GM19328 (cell line): ENCODE measurements at regions not wholly inside any gene's neighbourhood (a gene's known extent, or its start where the extent isn't known, plus 50 kb on each side); places are given as distances from the start of the nearest gene placed in this dataset.
A peak's percentile ranks its signal among the peaks of the same experiment; 100 is the strongest.
"Not testable (repeated sequence)": the region's sequence is repeated elsewhere in the genome, so short reads cannot be mapped to it uniquely, and the experiment has no call there.

ENCODE experiments used
- ATAC-seq: cut with Tn5 transposase; IDR thresholded peaks from one replicate; pipeline ENCODE4 v1.9.1; 2021; ENCODE audit warnings: mild to moderate bottlenecking, moderate library complexity; ENCODE audit not compliant: unreplicated experiment

DNA sequence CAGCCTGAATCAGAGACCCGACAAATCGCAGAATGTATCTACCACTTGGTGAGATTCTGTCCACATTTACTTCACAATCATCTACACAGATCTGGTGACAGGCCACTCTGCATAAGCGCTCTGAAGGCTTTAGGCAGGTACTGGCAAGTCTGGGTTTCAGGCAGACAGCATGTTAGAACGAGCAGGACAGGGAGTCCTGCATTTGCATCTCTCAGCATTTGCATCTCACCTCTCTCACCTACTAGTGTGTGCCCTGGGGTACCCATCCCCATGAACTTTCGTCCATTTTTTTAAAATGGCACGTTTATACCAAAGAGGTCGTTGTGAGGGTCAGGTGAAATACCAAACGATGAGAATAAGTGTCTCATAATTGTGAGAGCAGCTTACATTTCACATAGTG is 108.2 kb downstream of the SPATA31A1 start:
- ATAC-seq: peak; percentile 37

GRCh38 chr9:39464122-39464777 is 108.8 kb downstream of the SPATA31A1 start:
- peak; percentile 95 for ATAC-seq

GRCh38 chr9:39474499-39474898 is 119.0 kb downstream of the SPATA31A1 start:
- ATAC-seq: peak; percentile 98

GRCh38 chr9:39483073-39483472 is 127.6 kb downstream of the SPATA31A1 start:
- ATAC-seq: not testable (repeated sequence)

DNA sequence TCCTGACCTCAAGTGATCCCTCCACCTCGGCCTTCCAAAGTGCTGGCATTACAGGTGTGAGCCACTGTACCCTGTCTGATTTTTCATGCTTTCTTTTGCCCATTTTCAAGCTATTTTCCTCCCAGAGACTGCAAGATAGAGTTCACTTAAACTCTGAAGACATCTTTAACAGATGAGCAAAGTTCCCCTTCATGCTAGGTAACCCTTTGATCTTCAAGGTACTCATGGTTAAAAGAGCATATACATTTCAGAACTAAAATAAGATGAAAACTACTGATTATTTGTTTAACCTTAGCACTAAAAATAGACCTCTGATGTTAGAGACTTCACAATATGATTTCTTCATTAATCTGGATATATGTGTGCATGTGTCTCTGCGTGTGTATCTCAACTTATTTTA is 128.4 kb downstream of the SPATA31A1 start:
- ATAC-seq: not testable (repeated sequence)

DNA sequence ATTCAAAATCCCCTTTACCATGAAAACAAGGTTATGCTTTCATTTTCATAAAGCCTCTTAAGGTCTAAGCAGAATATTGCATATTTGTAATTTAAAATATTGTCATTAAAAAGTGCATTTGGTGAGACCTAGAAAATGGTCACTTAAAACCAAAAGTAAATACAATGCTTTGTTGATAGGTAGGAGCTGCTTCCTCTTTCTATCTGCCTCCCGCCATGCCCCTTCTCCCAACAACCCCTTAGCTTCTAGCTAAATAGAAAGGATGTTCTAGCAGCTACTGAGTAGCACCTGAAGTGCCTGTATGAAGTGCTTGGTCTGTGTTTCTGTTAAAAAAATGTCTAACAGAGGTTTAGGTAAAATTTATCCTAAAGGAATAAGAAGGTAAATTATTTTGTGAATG is 128.8 kb downstream of the SPATA31A1 start:
- not testable (repeated sequence) for ATAC-seq

DNA sequence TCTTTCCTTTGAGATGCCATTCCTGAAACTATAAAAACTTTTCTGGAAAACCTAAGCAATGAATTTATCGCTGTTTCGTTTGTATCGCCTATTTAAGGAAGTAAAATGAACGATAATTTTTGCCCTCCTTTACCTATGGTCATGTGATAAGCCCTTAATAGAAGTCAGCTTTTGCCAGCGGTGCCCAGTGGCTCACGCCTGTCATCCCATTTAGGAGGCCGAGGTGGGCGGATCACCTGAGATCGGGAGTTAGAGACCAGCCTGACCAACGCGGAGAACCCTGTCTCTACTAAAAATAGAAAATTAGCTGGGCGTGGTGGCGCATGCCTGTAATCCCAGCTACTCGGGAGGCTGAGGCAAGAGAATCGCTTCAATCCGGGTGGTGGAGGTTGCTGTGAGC is 132.0 kb downstream of the SPATA31A1 start:
- ATAC-seq: not testable (repeated sequence)

GRCh38 chr9:39496248-39496647 is 140.8 kb downstream of the SPATA31A1 start:
- ATAC-seq: not testable (repeated sequence)

DNA sequence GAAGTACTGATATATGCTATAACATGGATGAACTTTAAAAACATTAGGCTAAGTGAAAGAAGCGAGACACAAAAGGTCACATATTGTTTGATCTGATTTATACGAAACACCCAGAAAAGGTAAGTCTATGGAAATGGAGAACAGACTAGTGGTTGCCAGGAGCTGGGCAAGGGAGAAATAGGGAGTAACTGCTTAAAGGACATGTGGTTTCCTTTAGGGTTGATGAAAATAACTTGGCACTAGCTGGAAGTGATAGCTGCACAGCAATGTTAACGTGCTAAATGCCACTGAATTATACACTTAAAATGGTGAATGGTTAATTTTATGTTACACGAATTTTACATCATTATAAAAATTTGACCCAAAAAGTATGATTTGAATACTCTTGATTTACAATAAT is 147.7 kb downstream of the SPATA31A1 start:
- not testable (repeated sequence) for ATAC-seq

- not testable (repeated sequence) for ATAC-seq
These were observed 172.0 kb downstream of the SPATA31A1 start for GRCh38 chr9:39527387-39528029.

DNA sequence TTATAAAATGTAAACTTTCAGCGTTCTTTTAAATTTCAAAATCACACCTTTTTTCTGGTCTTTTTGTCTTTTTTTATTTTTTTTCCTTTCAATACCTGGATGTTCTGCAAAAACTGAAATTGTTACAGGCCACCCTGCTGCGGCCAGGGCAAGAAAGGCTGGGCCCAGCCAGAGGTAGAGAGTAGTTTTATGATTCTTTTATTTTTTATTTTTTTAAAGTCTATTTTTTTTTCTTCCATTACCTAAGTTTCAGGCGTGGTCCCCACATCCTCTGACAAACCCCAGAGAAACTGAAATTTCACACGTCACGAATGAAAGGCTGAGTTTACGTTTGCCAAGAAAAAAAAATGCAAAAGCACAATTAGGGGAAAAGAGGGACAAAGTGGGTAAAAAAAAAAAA is 177.1 kb downstream of the SPATA31A1 start:
- not testable (repeated sequence) for ATAC-seq

- ATAC-seq: not testable (repeated sequence)
These were observed 177.7 kb downstream of the SPATA31A1 start for GRCh38 chr9:39533001-39533762.

GRCh38 chr9:39533763-39534548 is 178.5 kb downstream of the SPATA31A1 start:
- ATAC-seq: not testable (repeated sequence)

- not testable (repeated sequence) for ATAC-seq
These were observed 179.4 kb downstream of the SPATA31A1 start for GRCh38 chr9:39534897-39535296.

GRCh38 chr9:39542157-39542556 is 186.7 kb downstream of the SPATA31A1 start:
- ATAC-seq: not testable (repeated sequence)

GRCh38 chr9:39545079-39545478 is 189.6 kb downstream of the SPATA31A1 start:
- ATAC-seq: not testable (repeated sequence)

- not testable (repeated sequence) for ATAC-seq
These were observed 195.1 kb downstream of the SPATA31A1 start for GRCh38 chr9:39550573-39550972.

DNA sequence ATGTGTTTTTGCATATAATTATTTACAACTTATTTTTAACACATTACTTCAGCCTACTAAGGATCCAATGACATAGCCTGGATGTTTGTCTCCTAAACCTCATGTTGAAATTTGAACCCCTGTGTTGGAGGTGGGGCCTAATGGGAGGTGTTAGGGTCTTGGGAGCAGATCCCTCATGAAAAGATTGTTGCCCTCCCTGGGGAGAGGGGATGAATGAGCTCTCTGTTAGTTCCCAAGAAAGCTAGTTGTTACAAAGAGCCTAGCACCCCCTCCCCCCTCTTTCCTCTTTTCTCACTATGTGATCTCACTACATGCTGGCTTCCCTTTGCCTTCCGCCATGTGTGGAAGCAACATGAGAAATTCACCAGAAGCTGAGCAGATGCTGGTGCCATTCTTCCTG is 196.1 kb downstream of the SPATA31A1 start:
- not testable (repeated sequence) for ATAC-seq

DNA sequence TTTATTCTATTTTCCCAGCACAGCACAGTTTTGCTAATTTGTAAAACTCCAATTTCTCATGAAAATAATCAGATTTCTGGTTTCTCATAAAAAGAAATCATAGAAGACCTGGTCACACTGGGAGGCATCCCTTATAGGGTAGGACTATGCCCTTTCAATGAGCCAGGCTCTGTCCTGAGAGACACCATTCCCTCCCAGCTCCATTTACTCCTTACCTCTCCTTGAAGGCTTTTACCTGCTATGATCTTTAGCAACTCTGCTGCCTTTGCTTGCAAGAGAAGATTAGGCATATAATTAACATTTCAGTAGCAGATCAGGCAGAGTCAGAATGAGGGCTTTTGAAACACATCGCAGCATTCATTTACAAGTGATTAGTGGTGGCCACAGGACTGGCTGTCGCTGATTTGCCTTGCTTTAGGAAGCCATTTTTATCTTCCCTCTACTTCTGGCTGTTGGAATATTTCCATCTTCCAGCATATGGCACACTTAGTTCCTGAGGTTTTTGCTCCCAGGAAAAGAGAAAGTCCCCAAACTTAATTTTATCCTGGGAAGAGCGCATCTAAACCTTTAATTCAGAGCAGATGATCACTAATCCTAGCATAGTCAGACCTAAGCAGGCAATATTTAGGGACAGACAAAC is 196.9 kb downstream of the SPATA31A1 start:
- ATAC-seq: not testable (repeated sequence)

DNA sequence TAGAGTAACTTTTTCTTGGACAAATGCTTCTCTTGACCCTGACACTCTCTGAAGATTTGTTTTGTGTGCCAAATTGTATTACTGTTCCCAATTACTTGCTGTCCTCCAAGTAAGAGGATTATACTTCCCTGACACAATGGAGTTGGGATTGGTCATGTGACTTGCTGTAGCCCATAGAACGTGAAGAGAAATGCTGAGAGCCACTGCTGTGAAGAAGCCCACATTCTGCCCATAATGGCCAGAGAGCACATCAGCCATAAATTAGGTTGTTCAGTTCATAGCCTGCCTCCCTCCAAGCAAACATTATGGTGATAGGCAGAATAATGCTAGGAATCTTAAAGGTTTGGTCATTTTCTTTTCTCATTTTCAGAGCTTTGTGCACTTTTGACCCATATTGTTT is 198.9 kb downstream of the SPATA31A1 start:
- ATAC-seq: not testable (repeated sequence)
